K562 (cell line): ENCODE measurements at regions not wholly inside any gene's neighbourhood (a gene's known extent, or its start where the extent isn't known, plus 50 kb on each side); places are given as distances from the start of the nearest gene placed in this dataset.

Experiments
- ATAC-seq: fragments of 200-7000 bp; cut with Tn5 transposase; 3 replicates; pipeline ENCODE4 v1.9.1; 2020; ENCODE audit warnings: moderate library complexity
- BruUV-seq: library from RNA; stranded (reverse); fragments of 400-500 nt; replicated peaks from 2 replicates; lab custom pipeline; 2021; lab: Mats Ljungman, UMichigan
- CTCF ChIA-PET: fragments of 300-600 bp; formaldehyde crosslinking; extraction: SDS; loops from one replicate; lab custom pipeline; 2021; ENCODE audit warnings: low intra/inter-chr PET ratio; lab: Yijun Ruan, JAX
- POLR2A ChIA-PET: fragments of 300-600, 350-650 bp; sonication (Branson Sonifier 250); formaldehyde crosslinking; extraction: SDS; loops from one replicate; lab custom pipeline; 2021; ENCODE audit warnings: antibody characterized with exemption, inconsistent platforms; lab: Yijun Ruan, JAX
- DNase-seq, 4 experiments: peaks; one replicate each; pipeline versions ENCODE4 v3.0.0 to v3.0.0-alpha.2; 2011 to 2018; ENCODE audit warnings: low spot score in 3 of 4, mixed read lengths in 3 of 4; ENCODE audit errors: extremely low read depth in 1 of 4
- FAIRE-seq: peaks from 2 replicates; lab custom pipeline; 2011; peaks lifted over from hg19 to GRCh38; lab: Jason Lieb, UNC
- H2AFZ ChIP-seq: 2 replicates; pipeline ENCODE4 v1.6.0; 2011; ENCODE audit warnings: low read depth, low read length, control low read depth, inconsistent platforms
- H3K27ac ChIP-seq: fragments of 200-600 bp; 3 replicates; pipeline ENCODE4 v1.8.0; 2011; ENCODE audit warnings: low read depth, mild to moderate bottlenecking, control low read depth, inconsistent platforms, low read length, moderate library complexity, mixed read lengths; ENCODE audit errors: extremely low read depth
- H3K27me3 ChIP-seq, 2 experiments: fragments of 300-600 bp in 1 of 2; 2 replicates in 1 of 2; 3 replicates in 1 of 2; pipeline versions ENCODE4 v1.6.0 to v1.8.0; 2011; ENCODE audit warnings: inconsistent platforms in 2 of 2, low read length in 2 of 2, mild to moderate bottlenecking in 1 of 2, mixed read lengths in 1 of 2, moderate library complexity in 1 of 2; ENCODE audit not compliant: control insufficient read depth in 2 of 2, insufficient read depth in 2 of 2
- H3K36me3 ChIP-seq: fragments of 300-600 bp; 3 replicates; pipeline ENCODE4 v1.8.0; 2011; ENCODE audit warnings: mild to moderate bottlenecking, low read length, inconsistent platforms; ENCODE audit not compliant: control insufficient read depth, insufficient read depth
- H3K4me1 ChIP-seq, 2 experiments: fragments of 200-600 bp in 1 of 2; replicated peaks in 1 of 2; 2 replicates in 1 of 2; 3 replicates in 1 of 2; pipeline versions ENCODE4 v1.5.1 to v1.8.0; 2011; ENCODE audit warnings: inconsistent platforms in 2 of 2, low read length in 2 of 2, mild to moderate bottlenecking in 1 of 2, mixed read lengths in 1 of 2, moderate library complexity in 1 of 2; ENCODE audit not compliant: control insufficient read depth in 2 of 2, insufficient read depth in 2 of 2
- H3K4me2 ChIP-seq: 2 replicates; pipeline ENCODE4 v1.6.1; 2011; ENCODE audit warnings: low read length, control low read depth, inconsistent platforms, mixed read lengths; ENCODE audit not compliant: insufficient read depth
- H3K4me3 ChIP-seq: fragments of 200-600 bp; sonication (generic), shearing (Covaris generic); 2 replicates; pipeline ENCODE4 v1.5.1; 2016; ENCODE audit warnings: control low read depth, inconsistent platforms
- H3K79me2 ChIP-seq: fragments of 200-600 bp; 3 replicates; pipeline ENCODE4 v1.8.0; 2011; ENCODE audit warnings: low read length, inconsistent platforms; ENCODE audit not compliant: control insufficient read depth, insufficient read depth
- H3K9ac ChIP-seq, 2 experiments: 2 replicates each; pipeline versions ENCODE4 v1.6.0 to v1.6.1; 2011; ENCODE audit warnings: low read depth in 2 of 2, low read length in 2 of 2, control low read depth in 1 of 2, inconsistent platforms in 1 of 2, mild to moderate bottlenecking in 1 of 2, mixed read lengths in 1 of 2; ENCODE audit not compliant: insufficient read depth in 1 of 2
- H3K9me1 ChIP-seq: one replicate; pipeline ENCODE4 v1.6.0; 2011; ENCODE audit warnings: inconsistent platforms, mild to moderate bottlenecking, low read length, moderate library complexity; ENCODE audit not compliant: control insufficient read depth, insufficient read depth
- H3K9me3 ChIP-seq: replicated peaks from 2 replicates; pipeline ENCODE4 v1.5.1; 2011; ENCODE audit warnings: low read depth, low read length, inconsistent platforms; ENCODE audit not compliant: control insufficient read depth, insufficient read depth
- H4K20me1 ChIP-seq: replicated peaks from 2 replicates; pipeline ENCODE4 v1.6.1; 2011; ENCODE audit warnings: low read length, inconsistent platforms, mixed read lengths; ENCODE audit not compliant: control insufficient read depth, insufficient read depth
- HDGF ChIP-seq: fragments of 450-650 bp; IDR thresholded peaks from 2 replicates; pipeline ENCODE4 v1.6.1; 2016
- MECOM ChIP-seq: fragments of 250-450 bp; sonication (Bioruptor Pico); IDR thresholded peaks from 2 replicates; pipeline ENCODE4 v1.8.0; 2022; ENCODE audit warnings: inconsistent platforms
- SP2 ChIP-seq: IDR thresholded peaks from 2 replicates; pipeline ENCODE4 v1.6.1; 2011; ENCODE audit warnings: mild to moderate bottlenecking, low read depth, low read length, moderate library complexity; ENCODE audit not compliant: poor library complexity, severe bottlenecking; ENCODE audit errors: extremely low read depth
- TOE1 ChIP-seq, 2 experiments: fragments of 450-650 bp in 1 of 2; sonication (generic) in 1 of 2; formaldehyde crosslinking in 1 of 2; IDR thresholded peaks; 2 replicates each; pipeline versions ENCODE4 v1.7.1 to v1.8.0; 2016 to 2022; ENCODE audit warnings: borderline replicate concordance in 2 of 2, mild to moderate bottlenecking in 2 of 2, antibody characterized with exemption in 1 of 2, inconsistent platforms in 1 of 2, low read depth in 1 of 2, missing genetic modification reagents in 1 of 2, moderate library complexity in 1 of 2
- ZNF408 ChIP-seq: fragments of 250-450 bp; sonication (Bioruptor Pico); IDR thresholded peaks from 2 replicates; pipeline ENCODE4 v1.4.0; 2020; ENCODE audit warnings: low read depth, mild to moderate bottlenecking, moderate library complexity
- ZNF589 ChIP-seq: fragments of 200-800 bp; sonication (Bioruptor generic); IDR thresholded peaks from 2 replicates; pipeline ENCODE4 v1.6.1; 2016; ENCODE audit warnings: low read depth, missing genetic modification characterization, missing compliant biosample characterization
- WGBS: fragments of 100-300 bp; shearing (Covaris generic); methylation state at CpG from one replicate; pipeline ENCODE4 v1.1.6; 2016; ENCODE audit warnings: low coverage, mixed read lengths; ENCODE audit not compliant: insufficient coverage; ENCODE audit errors: missing lambda C conversion rate; 5-methylcytosine and 5-hydroxymethylcytosine counted together
- in situ Hi-C: fragments of 300-500 bp; cut with MboI; formaldehyde crosslinking; loops from 4 replicates; pipeline ENCODE4 v1.15.0; 2018; ENCODE audit warnings: inconsistent platforms, mixed read lengths
- intact Hi-C: fragments of 100-400 bp; cut with micrococcal nuclease; formaldehyde crosslinking; loops from 2 replicates; pipeline ENCODE4 v1.14.2; 2022
- TF ChIP-seq, protein P1 (sequence below): fragments of 450-650 bp; formaldehyde crosslinking; IDR thresholded peaks from 2 replicates; pipeline ENCODE4 v1.4.0; 2020; ENCODE audit warnings: mild to moderate bottlenecking, moderate library complexity
- TF ChIP-seq, protein P2 (sequence below): fragments of 250-450 bp; sonication (Bioruptor Pico); IDR thresholded peaks from 2 replicates; pipeline ENCODE4 v1.8.0; 2022; ENCODE audit warnings: inconsistent platforms

DNA sequence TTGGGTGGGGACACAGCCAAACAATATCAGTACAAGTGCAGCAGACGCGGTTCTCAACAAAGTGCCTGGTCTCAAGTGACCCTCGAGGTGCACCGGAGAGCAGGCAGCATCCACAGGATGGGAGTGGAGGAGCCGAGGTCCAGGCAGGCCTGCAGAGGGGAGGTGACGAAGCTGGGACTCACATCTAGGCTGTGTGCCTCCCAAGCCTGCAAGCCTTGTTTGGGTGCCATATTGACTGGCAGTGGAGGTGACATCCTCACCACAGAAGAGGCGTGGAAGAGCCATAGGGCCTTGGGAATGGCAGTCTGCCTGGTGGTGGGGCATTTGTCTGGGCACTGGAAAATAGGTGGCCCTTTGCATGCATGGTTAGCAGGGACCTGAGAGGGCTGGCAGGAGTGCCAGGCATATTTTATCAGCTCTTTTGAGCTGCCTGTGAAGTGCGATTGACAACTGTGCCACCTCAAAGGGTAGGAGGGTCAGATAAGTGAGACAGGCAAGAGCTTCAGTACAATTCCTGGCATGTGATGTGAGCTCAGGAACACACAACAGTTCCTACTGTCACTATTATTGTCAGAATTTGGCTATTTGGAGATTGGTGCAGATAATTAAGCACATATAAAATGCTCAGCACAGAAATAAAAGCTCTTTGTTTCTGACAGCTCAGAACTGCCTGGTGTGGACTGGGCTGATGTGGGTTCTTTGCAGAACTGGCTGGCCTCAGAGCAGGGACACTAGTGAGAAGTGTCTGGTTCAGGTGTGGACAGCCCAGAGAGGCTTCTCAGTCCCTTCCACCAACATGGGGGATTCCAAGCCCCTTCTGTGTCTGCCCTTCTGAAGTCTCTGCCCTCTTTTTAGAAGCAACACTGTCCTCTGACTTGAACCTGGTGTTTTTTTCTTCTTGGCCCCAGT, 347.6 kb upstream of the AJAP1 start:
- H3K9me3 ChIP-seq, result no peaks in the 10 kb centered on the region
- H3K4me2 ChIP-seq, result no peak overlapping the region
- WGBS, result 1% methylated on average over 8 of the region's 8 CpGs
- BruUV-seq, result no TSS peak
- TF ChIP-seq SP2, result no peak
- no peak for TF ChIP-seq ZNF589 (CRISPR knock-in tag)
- no peak for TF ChIP-seq MECOM (CRISPR knock-in tag)
- TF ChIP-seq, all 486 proteins: peak for 0
- Histone ChIP-seq H3K4me3 (no peak overlapping the region), H3K36me3 (no peaks in the 10 kb centered on the region), H3K27me3 (no peaks in the 10 kb centered on the region; a peak in 1 of 5 replicates), H2AFZ (no peak overlapping the region), H3K9ac (no peak overlapping the region), H3K4me1 (no peaks in the 10 kb centered on the region; a peak in 1 of 5 replicates), H4K20me1 (no peaks in the 10 kb centered on the region), H3K9me1 (no peaks in the 10 kb centered on the region), H3K79me2 (no peaks in the 10 kb centered on the region), H3K27ac (no peak overlapping the region)
- FAIRE-seq, result no peak
- DNase-seq, result no peak
- ChIA-PET CTCF (no interaction called here), POLR2A (interaction anchor here (0.6 to 0.9 kb wide), 5 partner anchors 10 to 597 kb away, joined by 3 to 5 read pairs (median 3); no protein-coding TSS in a partner anchor)
- ATAC-seq, result no peak
- in situ Hi-C loops (no loop called here), intact Hi-C loops (no loop called here)

DNA sequence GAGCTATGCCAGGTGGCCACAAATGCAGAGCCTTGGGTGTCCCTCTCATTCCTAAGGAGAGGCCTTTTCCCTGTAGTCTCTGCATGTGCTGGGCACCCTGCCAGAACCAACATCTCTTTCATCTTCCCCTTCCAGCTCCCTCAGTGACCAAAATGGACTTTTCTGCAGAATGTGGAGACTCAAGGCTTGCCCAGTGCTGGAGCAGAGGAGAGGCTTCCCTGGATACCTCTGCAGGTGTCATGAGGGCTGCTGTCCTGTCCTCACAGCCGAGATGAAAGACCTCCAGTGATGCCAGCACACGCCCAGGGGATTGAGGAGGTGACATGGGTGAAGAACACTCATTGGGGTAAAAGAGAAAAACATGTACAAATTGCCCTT, 347.0 kb upstream of the AJAP1 start:
- no peaks in the 10 kb centered on the region for H3K9me1 ChIP-seq
- no peak for FAIRE-seq
- no peaks in the 10 kb centered on the region; a peak in 1 of 5 replicates for H3K27me3 ChIP-seq
- H4K20me1 ChIP-seq, result no peaks in the 10 kb centered on the region
- in situ Hi-C loops (no loop called here), intact Hi-C loops (no loop called here)
- ChIA-PET POLR2A (interaction anchor here (0.6 to 1.1 kb wide), 5 partner anchors 9 to 598 kb away, joined by 3 to 5 read pairs (median 3); no protein-coding TSS in a partner anchor), CTCF (no interaction called here)
- no peak overlapping the region for H3K4me3 ChIP-seq
- DNase-seq, result no peak
- no peak for ATAC-seq
- H2AFZ ChIP-seq, result no peak overlapping the region
- no peak overlapping the region for H3K4me2 ChIP-seq
- no peak overlapping the region for H3K9ac ChIP-seq
- H3K79me2 ChIP-seq, result no peaks in the 10 kb centered on the region
- no peaks in the 10 kb centered on the region; a peak in 1 of 5 replicates for H3K4me1 ChIP-seq
- BruUV-seq, result no TSS peak
- no peaks in the 10 kb centered on the region for H3K9me3 ChIP-seq
- WGBS, result 11% methylated on average over 2 of the region's 2 CpGs
- no peak overlapping the region for H3K27ac ChIP-seq
- H3K36me3 ChIP-seq, result no peaks in the 10 kb centered on the region
- TF ChIP-seq, protein P1, sequence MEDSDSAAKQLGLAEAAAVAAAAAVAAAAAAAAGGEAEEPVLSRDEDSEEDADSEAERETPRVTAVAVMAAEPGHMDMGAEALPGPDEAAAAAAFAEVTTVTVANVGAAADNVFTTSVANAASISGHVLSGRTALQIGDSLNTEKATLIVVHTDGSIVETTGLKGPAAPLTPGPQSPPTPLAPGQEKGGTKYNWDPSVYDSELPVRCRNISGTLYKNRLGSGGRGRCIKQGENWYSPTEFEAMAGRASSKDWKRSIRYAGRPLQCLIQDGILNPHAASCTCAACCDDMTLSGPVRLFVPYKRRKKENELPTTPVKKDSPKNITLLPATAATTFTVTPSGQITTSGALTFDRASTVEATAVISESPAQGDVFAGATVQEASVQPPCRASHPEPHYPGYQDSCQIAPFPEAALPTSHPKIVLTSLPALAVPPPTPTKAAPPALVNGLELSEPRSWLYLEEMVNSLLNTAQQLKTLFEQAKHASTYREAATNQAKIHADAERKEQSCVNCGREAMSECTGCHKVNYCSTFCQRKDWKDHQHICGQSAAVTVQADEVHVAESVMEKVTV, result no peak
- TF ChIP-seq TOE1 (IDR thresholded peaks at IDR 0.05; ENCODE audit: borderline replicate concordance) (no peak), TOE1 (CRISPR knock-in tag; IDR thresholded peaks at IDR 0.05; ENCODE audit: borderline replicate concordance, low read depth) (no peak), HDGF (no peak), ZNF408 (CRISPR knock-in tag) (no peak)
- TF ChIP-seq, protein P2, sequence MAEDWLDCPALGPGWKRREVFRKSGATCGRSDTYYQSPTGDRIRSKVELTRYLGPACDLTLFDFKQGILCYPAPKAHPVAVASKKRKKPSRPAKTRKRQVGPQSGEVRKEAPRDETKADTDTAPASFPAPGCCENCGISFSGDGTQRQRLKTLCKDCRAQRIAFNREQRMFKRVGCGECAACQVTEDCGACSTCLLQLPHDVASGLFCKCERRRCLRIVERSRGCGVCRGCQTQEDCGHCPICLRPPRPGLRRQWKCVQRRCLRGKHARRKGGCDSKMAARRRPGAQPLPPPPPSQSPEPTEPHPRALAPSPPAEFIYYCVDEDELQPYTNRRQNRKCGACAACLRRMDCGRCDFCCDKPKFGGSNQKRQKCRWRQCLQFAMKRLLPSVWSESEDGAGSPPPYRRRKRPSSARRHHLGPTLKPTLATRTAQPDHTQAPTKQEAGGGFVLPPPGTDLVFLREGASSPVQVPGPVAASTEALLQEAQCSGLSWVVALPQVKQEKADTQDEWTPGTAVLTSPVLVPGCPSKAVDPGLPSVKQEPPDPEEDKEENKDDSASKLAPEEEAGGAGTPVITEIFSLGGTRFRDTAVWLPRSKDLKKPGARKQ, result no peak
- TF ChIP-seq, all 486 proteins: peak for 0
